ENCODE measurements at regions not wholly inside any gene's neighbourhood (a gene's known extent, or its start where the extent isn't known, plus 50 kb on each side); places are given as distances from the start of the nearest gene placed in this dataset.

DNA sequence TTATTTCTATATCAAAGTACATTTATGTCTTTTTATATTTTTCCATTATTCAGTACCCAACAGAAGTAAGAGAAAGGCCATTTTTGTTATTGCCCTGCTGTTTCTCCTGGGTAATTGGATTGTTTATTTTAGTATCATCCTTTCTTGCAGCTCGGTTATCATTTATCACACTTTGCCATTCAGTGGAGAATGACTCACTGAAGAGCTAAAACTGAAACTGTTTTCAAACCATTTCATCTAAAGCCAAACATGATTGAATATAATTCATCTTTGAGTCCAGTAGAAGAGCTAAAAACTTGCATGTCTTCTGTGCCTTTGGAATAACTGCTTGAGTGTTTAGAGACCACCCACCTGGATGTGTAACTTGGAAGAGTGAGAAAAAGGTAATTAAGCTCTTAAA lies 139.5 kb upstream of the PRDM9 start:
- DNase-seq (ENCODE audit: low spot score), result no peak

DNA sequence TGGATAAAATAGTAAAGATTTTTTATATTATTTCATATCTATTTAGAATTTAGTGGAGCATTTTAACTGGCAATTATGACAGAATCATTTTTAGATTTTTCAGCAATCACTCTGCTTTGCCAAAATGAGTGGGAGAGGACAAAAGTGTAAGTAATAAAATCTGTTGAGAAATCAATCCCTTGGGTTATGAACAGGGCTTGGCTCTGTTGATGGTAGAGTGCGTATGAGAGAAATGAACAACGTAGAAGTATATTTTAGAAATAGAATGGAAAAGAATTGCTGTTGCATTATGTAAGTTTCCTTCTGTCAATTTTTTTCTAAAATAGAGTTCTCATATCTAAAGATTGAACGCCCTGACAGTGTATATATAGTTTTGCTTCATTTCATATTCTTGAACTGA lies 154.1 kb upstream of the PRDM9 start:
- no peak for DNase-seq (ENCODE audit: low spot score)

DNA sequence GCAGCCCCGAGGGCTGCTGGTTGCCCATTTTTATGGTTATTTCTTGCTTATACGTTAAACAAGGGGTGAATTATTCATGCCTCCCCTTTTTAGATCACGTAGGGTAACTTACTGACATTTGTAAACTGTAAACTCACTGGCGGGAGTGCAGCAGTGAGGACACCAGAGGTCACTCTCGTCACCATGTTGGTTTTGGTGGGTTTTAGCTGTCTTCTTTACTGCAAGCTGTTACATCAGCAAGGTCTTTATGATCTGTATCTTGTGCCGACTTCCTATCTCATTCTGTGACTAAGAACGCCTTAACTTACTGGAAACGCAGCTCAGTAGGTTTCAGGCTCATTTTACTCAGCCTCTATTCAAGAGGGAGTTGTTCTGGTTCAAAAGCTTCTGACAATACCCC lies 155.0 kb upstream of the PRDM9 start:
- DNase-seq (ENCODE audit: low spot score), result peak; percentile 4

DNA sequence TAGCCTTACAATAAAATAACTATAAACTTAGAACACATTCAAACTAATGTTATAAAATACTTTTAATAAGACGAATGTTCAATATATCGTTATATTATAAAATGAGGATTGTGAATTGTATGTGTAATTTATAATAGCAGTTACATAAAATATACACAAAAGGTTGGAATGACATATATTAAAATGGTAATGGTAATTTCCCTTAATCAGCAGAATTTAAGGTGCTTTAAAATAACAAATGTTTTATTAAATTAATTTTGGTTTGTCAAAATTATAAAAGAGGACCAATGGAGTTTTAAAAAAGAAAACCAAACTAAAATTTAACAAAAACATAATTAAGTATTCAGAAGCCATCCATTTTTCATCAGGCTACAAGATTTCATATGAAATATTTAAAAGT lies 164.3 kb upstream of the PRDM9 start:
- no peak for DNase-seq (ENCODE audit: low spot score)

DNA sequence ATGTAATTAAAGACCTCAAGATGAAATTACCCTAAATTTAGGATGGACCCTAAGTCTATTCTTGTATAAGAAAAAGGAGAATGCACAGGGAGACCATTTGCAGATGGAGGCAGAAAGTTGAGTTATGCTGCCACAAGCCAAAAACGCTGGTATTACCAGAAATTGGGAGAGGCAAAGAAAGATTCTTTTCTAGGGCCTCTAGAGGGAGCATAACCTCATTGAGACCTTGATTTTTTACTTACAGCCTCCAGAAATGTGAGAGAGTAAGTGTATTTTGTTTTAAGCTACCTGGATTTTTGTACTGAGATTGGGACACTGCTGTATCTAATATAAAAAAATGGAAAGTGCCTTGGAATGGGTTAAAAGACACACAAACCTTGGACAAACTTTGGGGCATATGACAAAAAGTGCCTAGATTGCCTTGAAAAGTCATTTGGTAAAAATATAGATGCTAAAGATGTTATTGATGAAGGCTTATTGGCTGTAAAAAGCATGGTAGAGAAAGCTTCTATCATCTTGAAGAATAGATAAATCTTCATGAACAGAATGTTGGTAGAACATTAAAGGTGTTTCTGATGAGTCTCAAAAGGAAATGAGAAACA lies 174.7 kb upstream of the PRDM9 start:
- DNase-seq (ENCODE audit: low spot score), result peak; percentile 62

DNA sequence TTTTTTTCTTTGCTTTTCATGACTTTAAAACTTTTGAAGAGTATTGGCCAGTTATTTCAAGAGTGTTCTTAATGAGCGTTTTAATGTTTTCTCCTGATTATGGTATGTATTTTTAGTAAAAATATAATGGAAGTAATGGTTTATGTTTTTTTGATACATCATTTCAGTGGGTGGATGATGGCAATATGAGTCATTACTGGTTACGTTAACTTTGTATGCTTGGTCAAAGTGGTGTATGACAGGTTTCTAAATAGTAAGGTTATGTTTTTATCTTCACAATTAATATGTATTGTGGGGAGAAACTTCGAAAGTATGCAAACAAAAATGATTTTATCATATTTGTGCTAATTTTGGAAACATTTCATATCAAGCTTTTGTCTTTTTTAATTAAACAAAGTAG lies 176.7 kb upstream of the PRDM9 start:
- DNase-seq (ENCODE audit: low spot score), result peak; percentile 57

DNA sequence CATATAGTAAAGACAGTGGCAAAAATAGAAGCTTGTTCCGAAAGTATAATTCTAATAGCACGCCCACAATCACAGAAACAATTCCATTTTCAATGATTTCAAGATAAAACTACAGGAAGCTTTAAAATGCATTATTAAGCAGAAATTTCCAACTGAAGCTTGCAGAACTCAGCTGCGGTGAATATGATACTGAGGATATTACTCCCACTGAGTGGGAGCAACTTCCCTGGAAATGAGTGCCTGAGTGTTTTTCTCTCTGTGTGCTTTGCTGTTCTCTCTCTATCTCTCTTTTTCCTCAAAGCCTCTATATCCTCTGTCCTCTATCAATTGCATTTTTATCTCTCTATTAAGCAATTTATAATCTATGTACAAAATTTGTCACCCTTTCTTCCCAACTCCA lies 187.5 kb upstream of the PRDM9 start:
- DNase-seq (ENCODE audit: low spot score), result no peak

DNA sequence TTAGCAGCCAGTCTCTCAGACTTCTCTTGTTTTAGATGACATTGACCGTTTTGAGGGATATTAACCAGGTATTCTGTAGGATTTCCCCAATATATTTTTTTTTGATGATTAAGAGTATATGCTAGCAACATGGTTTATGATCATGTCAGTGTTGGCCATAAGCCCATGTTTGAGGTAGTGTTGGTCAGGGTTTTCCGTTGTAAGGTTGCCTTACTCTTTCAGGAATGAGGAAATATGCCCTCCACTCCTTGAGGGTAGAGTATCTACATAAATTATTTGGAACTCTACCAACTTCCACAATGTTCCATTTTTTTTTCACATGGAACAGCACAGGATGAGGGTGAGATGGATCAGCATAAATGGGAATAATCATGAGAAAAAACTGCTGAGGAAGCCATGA lies 188.4 kb upstream of the PRDM9 start:
- no peak for DNase-seq (ENCODE audit: low spot score)

DNA sequence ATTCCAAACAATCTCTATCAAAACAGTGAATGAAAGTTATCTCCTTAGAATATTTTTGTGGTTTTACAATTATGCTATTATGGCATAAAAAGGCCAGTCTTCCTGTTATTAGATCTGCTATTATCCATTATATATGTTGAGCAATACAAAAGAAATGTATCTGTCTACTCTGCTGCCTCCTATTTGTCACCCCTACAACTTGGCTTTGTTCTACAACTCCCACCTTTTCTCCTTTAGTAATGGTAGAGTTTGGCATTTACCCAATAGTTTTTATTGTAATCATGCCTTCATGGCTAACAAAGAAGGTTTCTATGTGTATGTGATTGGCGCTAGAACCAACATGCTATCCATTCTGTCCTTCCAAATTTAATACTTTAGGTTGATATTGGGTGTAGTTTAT lies 189.2 kb upstream of the PRDM9 start:
- DNase-seq (ENCODE audit: low spot score), result no peak

DNA sequence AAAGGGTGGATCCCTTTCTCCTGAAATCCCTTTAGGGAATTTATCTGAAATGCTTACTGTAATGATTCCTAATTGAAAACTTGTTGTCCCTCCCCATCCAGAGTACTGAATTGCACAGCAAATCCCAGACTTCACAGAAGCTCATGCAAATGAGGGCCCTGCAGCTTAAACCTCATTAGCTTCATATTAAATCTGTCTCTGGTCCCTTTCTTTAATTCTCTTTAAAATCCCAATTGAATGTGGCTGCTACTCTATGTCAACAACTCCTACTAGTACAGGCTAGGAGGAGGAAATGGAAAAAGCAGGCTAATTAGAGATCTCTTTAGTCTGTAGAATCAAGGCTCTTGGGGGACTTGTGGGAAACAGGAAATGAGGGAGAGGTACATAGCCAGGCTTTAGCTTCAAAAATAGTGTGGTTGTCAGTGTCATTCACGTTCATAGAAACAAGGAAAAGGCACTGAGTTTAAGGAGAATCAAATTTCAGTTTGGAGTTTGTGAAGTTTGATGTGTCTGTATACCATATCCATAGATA lies 191.3 kb upstream of the PRDM9 start:
- no peak for DNase-seq (ENCODE audit: low spot score)

DNA sequence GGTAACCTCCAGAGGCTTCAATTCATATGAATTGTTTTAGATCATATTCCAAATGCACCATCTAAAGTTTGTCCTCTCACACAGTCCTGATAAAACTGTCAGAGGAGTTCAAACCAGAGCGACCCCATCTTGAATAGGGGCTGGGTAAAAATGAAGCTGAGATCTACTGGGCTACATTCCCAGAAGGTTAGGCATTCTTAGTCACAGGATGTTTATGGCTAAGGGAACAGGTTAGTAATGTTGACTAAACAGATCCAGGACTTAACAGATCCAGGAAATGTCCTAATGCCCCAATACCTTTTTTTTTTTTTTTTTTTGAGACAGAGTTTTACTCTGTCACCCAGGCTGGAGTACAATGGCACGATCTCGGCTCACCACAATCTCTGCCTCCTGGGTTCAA lies 192.6 kb upstream of the PRDM9 start:
- peak; percentile 85 for DNase-seq (ENCODE audit: low spot score)

DNA sequence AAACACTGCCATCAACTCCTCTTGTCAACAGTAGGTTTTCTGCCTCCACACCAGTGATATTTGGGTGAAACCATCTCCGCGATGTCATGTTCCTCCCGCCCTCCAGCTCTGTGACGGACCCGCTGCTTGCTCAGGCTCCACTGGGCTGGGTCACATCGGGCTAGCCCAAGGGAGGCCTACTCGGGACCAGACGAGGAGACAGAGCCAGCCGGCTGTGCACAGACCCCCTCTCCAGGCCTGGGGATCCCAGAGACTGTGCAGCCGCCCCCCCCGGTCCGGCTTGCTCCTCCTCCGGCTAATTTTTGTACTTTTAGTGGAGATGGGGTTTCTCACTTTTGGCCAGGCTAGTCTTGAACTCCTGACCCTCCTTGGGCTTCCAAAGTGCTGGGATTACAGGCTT lies 202.4 kb upstream of the PRDM9 start:
- DNase-seq (ENCODE audit: low spot score), result no peak

DNA sequence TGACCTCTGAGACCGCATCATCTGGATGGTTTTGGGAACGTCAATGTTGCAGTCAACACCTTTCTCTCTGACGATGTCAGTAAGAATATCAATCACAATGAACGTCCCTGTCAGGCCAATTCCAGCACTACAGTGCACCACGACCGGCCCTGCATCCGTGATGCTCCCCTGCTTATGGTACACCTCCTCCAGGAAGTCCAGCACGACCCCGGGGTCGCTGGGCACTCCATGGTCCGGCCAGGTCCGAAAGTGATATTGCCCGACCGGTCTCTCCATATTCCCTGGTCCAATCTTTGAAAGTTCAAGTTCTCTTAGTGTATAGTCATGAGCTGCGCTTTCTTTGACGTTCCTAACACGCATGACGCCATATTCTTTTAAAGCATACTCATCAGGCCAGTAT lies 203.6 kb upstream of the PRDM9 start:
- no peak for DNase-seq (ENCODE audit: low spot score)

DNA sequence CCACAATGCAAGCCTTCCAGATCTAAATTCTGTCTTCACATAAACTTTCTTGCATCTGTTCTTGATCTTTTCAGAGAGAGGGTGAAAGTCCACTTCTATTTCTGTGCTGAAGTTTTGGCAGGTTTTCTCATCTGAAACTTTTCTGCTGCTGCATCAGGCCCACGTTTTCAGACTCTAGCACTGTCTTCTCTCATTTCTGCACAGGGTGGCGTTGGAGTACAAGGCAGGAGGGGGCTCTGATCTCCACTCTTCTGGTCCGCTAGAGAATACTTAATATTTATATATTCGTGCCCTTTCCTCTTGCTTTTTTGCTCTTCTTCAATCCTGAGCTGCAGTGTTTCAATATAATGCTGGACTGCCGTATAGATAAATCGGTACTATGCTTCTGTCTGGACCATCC lies 204.0 kb upstream of the PRDM9 start:
- no peak for DNase-seq (ENCODE audit: low spot score)

DNA sequence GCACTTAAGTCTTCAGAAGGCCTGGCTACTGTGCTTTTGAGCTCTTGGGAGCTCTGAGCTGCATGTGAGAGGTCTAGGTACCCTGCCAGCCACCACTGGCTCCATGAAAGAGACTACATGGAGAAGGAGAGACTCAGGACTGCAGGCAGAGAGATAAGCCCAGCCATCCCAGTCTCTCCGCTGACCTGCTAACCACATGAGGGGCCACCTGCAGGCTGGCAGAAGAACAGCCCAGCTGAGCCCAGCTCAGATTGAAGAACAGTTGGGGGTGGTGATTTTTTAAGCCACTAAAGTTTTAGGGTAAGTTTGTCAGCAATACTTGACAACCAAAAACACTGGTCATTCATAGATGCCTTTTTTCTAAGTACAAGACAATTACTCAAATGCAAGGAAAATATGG lies 205.0 kb upstream of the PRDM9 start:
- no peak for DNase-seq (ENCODE audit: low spot score)

DNA sequence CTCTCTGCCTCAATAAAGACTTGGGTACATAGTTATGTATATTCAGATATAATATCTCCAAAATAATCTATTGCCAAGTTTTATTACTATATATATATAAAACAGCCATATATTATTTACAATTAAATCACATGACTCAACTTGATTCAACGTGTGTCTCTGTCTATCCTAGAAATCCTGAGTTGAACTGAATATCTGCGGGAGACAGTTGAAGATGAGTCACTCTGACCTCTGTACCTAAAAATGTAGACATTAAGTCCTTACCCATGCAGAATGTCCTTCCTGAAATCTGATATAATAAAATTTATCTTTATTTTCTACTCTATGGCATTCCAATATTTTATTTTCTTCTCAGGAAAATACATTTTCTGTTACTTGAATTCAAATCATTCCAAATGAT lies 218.2 kb upstream of the PRDM9 start:
- peak; percentile 18 for DNase-seq (ENCODE audit: low spot score)

DNA sequence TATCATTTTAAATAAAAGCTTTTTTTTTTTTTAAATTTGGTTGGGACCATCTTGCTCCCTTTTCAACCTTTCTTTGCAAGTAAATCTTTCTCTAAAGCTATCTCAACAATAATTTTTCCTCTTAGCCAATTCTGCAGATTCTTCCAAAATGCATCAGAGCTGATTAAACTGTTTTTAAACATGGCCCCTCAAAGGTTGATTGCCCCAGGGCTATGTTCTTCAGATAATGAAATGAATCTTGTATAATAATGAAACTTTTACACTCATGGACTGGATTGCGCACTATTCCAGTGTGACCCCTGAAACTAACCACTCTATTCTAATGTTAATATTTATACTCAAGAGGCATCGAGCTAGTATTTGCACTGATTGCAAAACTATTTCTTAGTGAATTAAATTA lies 222.8 kb upstream of the PRDM9 start:
- no peak for DNase-seq (ENCODE audit: low spot score)

DNA sequence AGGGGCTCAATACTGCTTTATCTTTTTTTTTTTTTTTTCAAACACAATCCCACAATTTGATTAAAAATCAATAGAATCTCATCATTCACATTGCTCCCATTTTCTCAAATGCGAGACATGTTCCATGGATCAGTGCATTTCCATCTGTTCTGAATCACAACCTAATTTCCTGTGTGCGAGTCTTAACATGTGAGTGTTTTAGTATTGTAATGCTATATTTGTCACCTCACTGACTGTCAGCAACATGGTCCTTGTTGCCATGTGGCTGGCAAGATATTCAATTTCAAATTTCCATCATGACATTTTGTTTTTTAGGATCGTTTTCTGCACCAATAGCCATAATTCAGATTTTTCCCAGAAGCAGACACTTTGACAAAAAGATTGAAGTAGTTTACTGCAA lies 233.2 kb upstream of the PRDM9 start:
- no peak for DNase-seq (ENCODE audit: low spot score)

DNA sequence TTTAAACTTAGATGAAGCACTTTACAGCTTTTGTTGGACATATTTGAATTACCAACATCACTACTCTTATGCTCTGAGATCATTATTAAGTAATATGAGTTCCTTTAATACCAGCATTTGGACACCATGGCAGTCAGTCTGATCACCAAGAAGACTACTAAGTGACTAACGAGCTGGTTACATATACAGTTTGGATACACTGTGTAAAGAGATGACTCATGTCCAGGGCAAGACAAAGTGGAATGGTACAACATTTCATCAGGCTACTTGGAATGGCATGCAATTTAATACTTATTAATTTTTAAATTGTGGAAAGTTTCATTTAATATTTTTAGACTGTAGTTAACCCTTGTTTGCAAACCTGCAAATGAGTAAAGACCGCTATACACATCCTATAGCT lies 237.4 kb upstream of the PRDM9 start:
- peak; percentile 41 for DNase-seq (ENCODE audit: low spot score)

DNA sequence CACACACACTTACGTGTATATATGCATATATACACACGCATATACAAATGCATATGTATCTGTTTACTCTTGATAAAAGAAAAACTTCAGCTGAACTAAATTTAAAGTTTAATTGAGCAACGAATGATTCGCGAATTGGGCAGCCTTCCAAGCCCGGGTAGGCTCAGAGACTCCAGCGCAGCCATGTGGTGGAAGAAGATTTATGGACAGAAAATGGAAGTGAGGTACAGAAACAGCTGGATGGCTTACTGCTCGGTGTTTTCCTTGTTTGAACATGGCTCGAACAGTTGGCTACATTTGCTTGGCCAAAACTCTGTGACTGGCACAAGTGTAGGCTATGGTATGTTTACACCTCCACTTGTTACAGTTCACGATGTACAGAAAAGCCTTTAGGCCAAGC lies 239.3 kb upstream of the PRDM9 start:
- DNase-seq (ENCODE audit: low spot score), result no peak

DNA sequence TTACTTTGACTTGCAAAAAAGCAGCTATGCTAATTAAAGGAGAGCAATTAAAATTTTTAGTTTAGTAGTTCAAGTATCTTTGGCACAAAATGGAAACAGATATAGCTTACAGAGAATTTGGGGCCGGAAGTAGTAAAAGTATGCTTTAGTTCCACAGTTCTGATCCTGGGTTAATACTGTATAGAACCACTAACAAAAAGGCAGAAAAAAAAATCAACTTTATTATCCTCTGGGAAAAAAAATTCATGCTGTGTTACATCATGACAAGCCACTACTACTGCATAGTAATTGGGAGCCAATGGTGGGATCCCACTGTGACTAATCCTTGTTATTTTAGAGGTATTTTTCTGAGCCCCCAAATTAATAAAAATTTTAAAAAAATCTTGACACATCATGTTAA lies 246.8 kb upstream of the PRDM9 start:
- no peak for DNase-seq (ENCODE audit: low spot score)

DNA sequence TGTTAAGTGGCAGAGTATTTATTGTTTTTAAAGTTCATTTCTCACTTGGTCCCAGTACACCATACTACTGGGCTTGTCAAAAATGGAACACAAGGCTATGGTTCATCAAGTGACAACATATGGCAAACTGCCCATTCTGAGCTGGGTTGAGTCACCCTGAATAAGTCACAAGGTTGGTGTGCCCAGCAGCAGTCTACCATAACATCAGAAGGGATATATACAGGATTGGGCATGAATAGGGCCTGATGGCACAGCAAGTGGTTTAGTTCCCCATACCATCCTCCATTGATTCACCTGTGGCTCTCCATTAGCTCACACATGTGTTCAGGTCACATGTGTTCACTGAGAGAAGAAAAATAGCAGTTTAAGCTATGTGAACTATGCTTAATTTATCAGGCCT lies 249.8 kb upstream of the PRDM9 start:
- peak; percentile 76 for DNase-seq (ENCODE audit: low spot score)

DNA sequence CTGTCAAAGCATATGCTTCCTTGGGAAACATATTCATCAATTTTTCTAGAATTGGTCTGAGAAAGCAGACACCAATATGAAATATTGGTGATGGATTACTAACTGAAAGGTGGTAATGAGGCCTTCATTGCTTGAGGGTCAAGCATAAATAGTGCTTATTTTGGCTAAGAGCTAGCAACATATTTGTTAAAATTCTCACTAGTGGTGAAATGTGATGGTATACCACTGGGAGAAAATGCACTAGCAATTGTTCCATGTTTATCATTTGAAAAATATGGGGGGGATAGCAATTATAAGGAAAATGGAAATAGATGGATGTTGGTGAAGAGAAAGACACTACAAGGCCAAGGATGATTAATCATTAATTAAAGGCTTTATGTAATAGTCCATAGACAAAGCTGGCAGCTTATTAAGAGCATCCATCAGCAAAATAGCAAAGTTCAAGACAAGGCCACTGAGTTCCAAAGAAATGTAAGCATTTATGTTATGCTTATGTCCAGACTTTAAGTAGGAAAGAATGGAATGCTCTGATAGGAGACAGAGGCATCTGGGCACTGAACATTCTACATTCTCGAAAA lies 253.7 kb upstream of the PRDM9 start:
- no peak for DNase-seq (ENCODE audit: low spot score)

DNA sequence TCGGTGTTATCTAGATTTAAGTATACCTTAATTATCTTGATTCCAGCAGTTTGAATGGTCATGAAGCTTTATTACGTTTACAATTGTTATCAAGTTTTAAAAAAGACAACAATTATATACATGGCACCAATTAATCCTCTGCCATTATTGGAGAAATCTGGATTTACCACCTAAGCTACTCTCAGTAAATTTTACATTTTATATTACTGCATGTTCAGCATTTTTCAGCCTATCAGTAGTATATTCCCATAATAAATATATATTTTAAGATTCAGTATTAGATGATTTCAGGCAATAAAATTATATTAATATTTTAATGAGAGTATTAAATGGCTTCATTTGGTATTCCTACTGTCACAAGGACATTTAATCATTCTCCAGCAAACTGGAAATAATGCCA lies 264.5 kb upstream of the PRDM9 start:
- no peak for DNase-seq (ENCODE audit: low spot score)

Data from RKO (cell line).